HCT116 (cell line): ENCODE measurements at regions not wholly inside any gene's neighbourhood (a gene's known extent, or its start where the extent isn't known, plus 50 kb on each side); places are given as distances from the start of the nearest gene placed in this dataset.

ENCODE experiments used
- ATAC-seq: fragments of 200-7000 bp; cut with Tn5 transposase; 2 replicates; pipeline ENCODE4 v1.9.1; 2020; ENCODE audit warnings: mild to moderate bottlenecking, moderate library complexity
- BruUV-seq: library from RNA; stranded (reverse); fragments of 400-500 nt; replicated peaks from 2 replicates; lab custom pipeline; 2021; lab: Mats Ljungman, UMichigan
- CTCF ChIA-PET: fragments of 300-600 bp; sonication (Branson Sonifier 250); formaldehyde crosslinking; loops from one replicate; lab custom pipeline; 2021; ENCODE audit warnings: antibody characterized with exemption; lab: Charles Lee
- POLR2A ChIA-PET: fragments of 300-600, 350-600 bp; sonication (Branson Sonifier 250); formaldehyde crosslinking; loops from one replicate; lab custom pipeline; 2021; ENCODE audit warnings: antibody characterized with exemption; lab: Charles Lee
- RAD21 ChIA-PET, 2 experiments: fragments of 300-600 bp; sonication (Branson Sonifier 250); formaldehyde crosslinking; loops; one replicate each; lab custom pipeline; 2023; ENCODE audit warnings: low total read pairs in 2 of 2; ENCODE audit not compliant: uncharacterized antibody in 2 of 2, unreplicated experiment in 2 of 2, low non-redundant PET in 1 of 2; lab: Charles Lee
- DNase-seq: peaks from one replicate; pipeline ENCODE4 v3.0.0-alpha.2; 2010; ENCODE audit warnings: low read depth, low spot score
- H2AFZ ChIP-seq: fragments of 200-600 bp; shearing (Covaris generic), sonication (generic); 2 replicates; pipeline ENCODE4 v1.6.1; 2017; ENCODE audit warnings: low read depth, mixed run types, mixed read lengths, antibody characterized with exemption, low read length; ENCODE audit not compliant: poor library complexity, severe bottlenecking
- H3K27ac ChIP-seq: 2 replicates; pipeline ENCODE4 v1.5.1; 2012; ENCODE audit warnings: low read depth, low read length
- H3K27me3 ChIP-seq: fragments of 200-600 bp; sonication (generic); 2 replicates; pipeline ENCODE4 v1.6.1; 2016; ENCODE audit warnings: mixed run types, low read length, mixed read lengths; ENCODE audit not compliant: insufficient read depth
- H3K36me3 ChIP-seq, 2 experiments: fragments of 200-500 bp in 1 of 2; fragments of 200-600 bp in 1 of 2; sonication (Bioruptor generic) in 1 of 2; sonication (generic) in 1 of 2; 2 replicates each; pipeline versions ENCODE4 v1.5.1 to v1.6.1; 2014 to 2016; ENCODE audit warnings: low read length in 2 of 2, inconsistent platforms in 1 of 2, mixed read lengths in 1 of 2, mixed run types in 1 of 2; ENCODE audit not compliant: insufficient read depth in 2 of 2, control insufficient read depth in 1 of 2
- H3K4me1 ChIP-seq, 2 experiments: fragments of 200-600 bp in 1 of 2; sonication (generic) in 1 of 2; 2 replicates each; pipeline versions ENCODE4 v1.5.1 to v1.6.1; 2012 to 2017; ENCODE audit warnings: low read length in 2 of 2, inconsistent platforms in 1 of 2, mild to moderate bottlenecking in 1 of 2, mixed read lengths in 1 of 2, mixed run types in 1 of 2, moderate library complexity in 1 of 2; ENCODE audit not compliant: insufficient read depth in 2 of 2, control insufficient read depth in 1 of 2
- H3K4me2 ChIP-seq: fragments of 200-600 bp; sonication (generic); 2 replicates; pipeline ENCODE4 v1.6.1; 2017; ENCODE audit warnings: mixed run types, low read length, mixed read lengths
- H3K4me3 ChIP-seq, 2 experiments: fragments of 200-600 bp in 1 of 2; sonication (generic) in 1 of 2; replicated peaks in 1 of 2; 2 replicates each; pipeline ENCODE4 v1.5.1; 2011 to 2016; ENCODE audit warnings: low read length in 2 of 2, control low read depth in 1 of 2, low read depth in 1 of 2, mild to moderate bottlenecking in 1 of 2, mixed read lengths in 1 of 2, mixed run types in 1 of 2
- H3K79me2 ChIP-seq: fragments of 200-600 bp; sonication (generic); 2 replicates; pipeline ENCODE4 v1.6.1; 2017; ENCODE audit warnings: mild to moderate bottlenecking, mixed run types, low read length, moderate library complexity, mixed read lengths; ENCODE audit not compliant: insufficient read depth
- H3K9ac ChIP-seq: fragments of 200-600 bp; sonication (generic); 2 replicates; pipeline ENCODE4 v1.6.1; 2016; ENCODE audit warnings: low read length, mixed read lengths
- H3K9me2 ChIP-seq: fragments of 200-600 bp; sonication (generic), shearing (Covaris generic); 2 replicates; pipeline ENCODE4 v1.6.1; 2017; ENCODE audit warnings: mixed run types, mild to moderate bottlenecking, moderate library complexity; ENCODE audit not compliant: insufficient read depth
- H3K9me3 ChIP-seq, 2 experiments: fragments of 200-500 bp in 1 of 2; fragments of 200-600 bp in 1 of 2; sonication (Bioruptor generic) in 1 of 2; sonication (generic) in 1 of 2; 2 replicates each; pipeline ENCODE4 v1.6.1; 2014 to 2017; ENCODE audit warnings: low read length in 2 of 2, mixed read lengths in 2 of 2, inconsistent platforms in 1 of 2, low read depth in 1 of 2, mild to moderate bottlenecking in 1 of 2, mixed run types in 1 of 2, moderate library complexity in 1 of 2; ENCODE audit not compliant: control insufficient read depth in 1 of 2, insufficient read depth in 1 of 2
- H4K20me1 ChIP-seq: fragments of 200-600 bp; sonication (generic), shearing (Covaris generic); 2 replicates; pipeline ENCODE4 v1.6.1; 2017; ENCODE audit warnings: mixed run types, mild to moderate bottlenecking, moderate library complexity; ENCODE audit not compliant: insufficient read depth
- CBX3 ChIP-seq: IDR thresholded peaks from 2 replicates; pipeline ENCODE4 v1.6.1; 2012; ENCODE audit warnings: low read depth
- CEBPB ChIP-seq: IDR thresholded peaks from 2 replicates; pipeline ENCODE4 v1.6.1; 2012; ENCODE audit warnings: low read depth
- EGR1 ChIP-seq: IDR thresholded peaks from 2 replicates; pipeline ENCODE4 v1.6.1; 2012; ENCODE audit warnings: low read depth
- ELF1 ChIP-seq: IDR thresholded peaks from 2 replicates; pipeline ENCODE4 v1.6.1; 2012; ENCODE audit warnings: low read depth, borderline replicate concordance
- EZH2 ChIP-seq: fragments of 200-600 bp; sonication (generic); IDR thresholded peaks from 2 replicates; pipeline ENCODE4 v1.6.1; 2017; ENCODE audit warnings: antibody characterized with exemption, mixed run types
- EZH2phosphoT487 ChIP-seq: fragments of 200-600 bp; IDR thresholded peaks from 2 replicates; pipeline ENCODE4 v1.6.1; 2018; ENCODE audit warnings: antibody characterized with exemption, borderline replicate concordance
- FOSL1 ChIP-seq: IDR thresholded peaks from 2 replicates; pipeline ENCODE4 v1.6.1; 2012; ENCODE audit warnings: low read depth
- JUND ChIP-seq: IDR thresholded peaks from 2 replicates; pipeline ENCODE4 v1.6.1; 2012
- POLR2A ChIP-seq: IDR thresholded peaks from 2 replicates; pipeline ENCODE4 v1.7.0; 2011; ENCODE audit warnings: borderline replicate concordance; ENCODE audit not compliant: insufficient read depth, insufficient read length; ENCODE audit errors: extremely low read depth
- RAD21 ChIP-seq: IDR thresholded peaks from 2 replicates; pipeline ENCODE4 v1.6.1; 2012; ENCODE audit warnings: low read depth, mild to moderate bottlenecking
- SP1 ChIP-seq: IDR thresholded peaks from 2 replicates; pipeline ENCODE4 v1.6.1; 2012; ENCODE audit warnings: low read depth
- YY1 ChIP-seq: IDR thresholded peaks from 2 replicates; pipeline ENCODE4 v1.6.1; 2011; ENCODE audit warnings: low read length, low read depth, moderate library complexity, mild to moderate bottlenecking; ENCODE audit not compliant: insufficient replicate concordance; ENCODE audit errors: extremely low read depth
- ZFX ChIP-seq: fragments of 450-650 bp; IDR thresholded peaks from 2 replicates; pipeline ENCODE4 v1.6.1; 2017
- ZNF274 ChIP-seq: fragments of 200-500 bp; sonication (Bioruptor generic); IDR thresholded peaks from 2 replicates; pipeline ENCODE4 v1.6.1; 2014; ENCODE audit warnings: mild to moderate bottlenecking, low read depth, low read length, inconsistent platforms
- intact Hi-C: fragments of 100-400 bp; cut with micrococcal nuclease; formaldehyde crosslinking; loops from 2 replicates; pipeline ENCODE4 v1.10.0; 2022
- TF ChIP-seq, protein P1 (sequence below): IDR thresholded peaks from 2 replicates; pipeline ENCODE4 v1.6.1; 2012
- TF ChIP-seq, protein P2 (sequence below), 3 experiments: fragments of 200-600 bp in 1 of 3; sonication (generic) in 1 of 3; IDR thresholded peaks in 2 of 3; conservative IDR thresholded peaks in 1 of 3; 2 replicates each; pipeline ENCODE4 v1.5.1; 2012 to 2017; ENCODE audit warnings: low read depth in 2 of 3, low read length in 2 of 3, antibody characterized with exemption in 1 of 3, borderline replicate concordance in 1 of 3, control low read depth in 1 of 3, mild to moderate bottlenecking in 1 of 3, mixed read lengths in 1 of 3, mixed run types in 1 of 3, moderate library complexity in 1 of 3; ENCODE audit not compliant: insufficient read depth in 1 of 3

DNA sequence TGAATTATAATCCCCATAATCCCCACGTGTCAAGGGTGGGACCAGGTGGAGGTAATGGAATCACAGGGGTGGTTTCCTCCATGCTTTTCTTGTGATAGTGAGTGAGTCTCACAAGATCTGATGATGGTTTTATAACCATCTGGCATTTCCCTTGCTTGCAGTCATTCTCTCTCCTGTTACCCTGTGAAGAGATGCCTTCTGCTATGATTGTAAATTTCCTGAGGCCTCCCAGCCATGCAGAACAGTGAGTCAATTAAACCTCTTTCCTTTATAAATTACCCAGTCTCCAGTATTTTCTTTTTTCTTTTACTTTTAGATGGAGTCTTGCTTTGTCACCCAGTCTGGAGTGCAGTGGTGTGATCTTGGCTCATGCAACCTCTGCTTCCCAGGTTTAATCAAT, 182.7 kb upstream of the SEMA6A start:
- Histone ChIP-seq H3K79me2 (no peaks in the 10 kb centered on the region), H3K9ac (no peak overlapping the region), H2AFZ (no peak overlapping the region), H3K4me2 (no peak overlapping the region), H3K4me1 (no peaks in the 10 kb centered on the region), H3K9me3 (no peaks in the 10 kb centered on the region), H3K36me3 (no peaks in the 10 kb centered on the region), H4K20me1 (no peaks in the 10 kb centered on the region), H3K27ac (no peak overlapping the region), H3K9me2 (no peaks in the 10 kb centered on the region), H3K4me3 (no peak overlapping the region), H3K27me3 (no peaks in the 10 kb centered on the region)
- no TSS peak for BruUV-seq
- TF ChIP-seq EZH2 (no peak), ZFX (no peak), ZNF274 (no peak), FOSL1 (no peak), EGR1 (no peak), SP1 (no peak), EZH2phosphoT487 (no peak), CBX3 (no peak), JUND (no peak), YY1 (no peak), ELF1 (no peak), POLR2A (no peak), RAD21 (no peak), CEBPB (no peak)
- TF ChIP-seq, protein P1, sequence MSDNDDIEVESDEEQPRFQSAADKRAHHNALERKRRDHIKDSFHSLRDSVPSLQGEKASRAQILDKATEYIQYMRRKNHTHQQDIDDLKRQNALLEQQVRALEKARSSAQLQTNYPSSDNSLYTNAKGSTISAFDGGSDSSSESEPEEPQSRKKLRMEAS = no peak
- TF ChIP-seq, protein P2, sequence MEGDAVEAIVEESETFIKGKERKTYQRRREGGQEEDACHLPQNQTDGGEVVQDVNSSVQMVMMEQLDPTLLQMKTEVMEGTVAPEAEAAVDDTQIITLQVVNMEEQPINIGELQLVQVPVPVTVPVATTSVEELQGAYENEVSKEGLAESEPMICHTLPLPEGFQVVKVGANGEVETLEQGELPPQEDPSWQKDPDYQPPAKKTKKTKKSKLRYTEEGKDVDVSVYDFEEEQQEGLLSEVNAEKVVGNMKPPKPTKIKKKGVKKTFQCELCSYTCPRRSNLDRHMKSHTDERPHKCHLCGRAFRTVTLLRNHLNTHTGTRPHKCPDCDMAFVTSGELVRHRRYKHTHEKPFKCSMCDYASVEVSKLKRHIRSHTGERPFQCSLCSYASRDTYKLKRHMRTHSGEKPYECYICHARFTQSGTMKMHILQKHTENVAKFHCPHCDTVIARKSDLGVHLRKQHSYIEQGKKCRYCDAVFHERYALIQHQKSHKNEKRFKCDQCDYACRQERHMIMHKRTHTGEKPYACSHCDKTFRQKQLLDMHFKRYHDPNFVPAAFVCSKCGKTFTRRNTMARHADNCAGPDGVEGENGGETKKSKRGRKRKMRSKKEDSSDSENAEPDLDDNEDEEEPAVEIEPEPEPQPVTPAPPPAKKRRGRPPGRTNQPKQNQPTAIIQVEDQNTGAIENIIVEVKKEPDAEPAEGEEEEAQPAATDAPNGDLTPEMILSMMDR (IDR thresholded peaks at IDR 0.05 in 2 of 3, conservative IDR thresholded peaks at IDR 0.05 in 1 of 3; ENCODE audit: borderline replicate concordance in 1 of 3, insufficient read depth in 1 of 3, low read depth in 2 of 3, low read length in 2 of 3) = no peak
- ATAC-seq (no peak), DNase-seq (no peak)
- intact Hi-C loops = no loop called here
- CTCF ChIA-PET = no interaction called here
- POLR2A ChIA-PET = no interaction called here
- RAD21 ChIA-PET = no interaction called here
